Neural progenitor cell (in vitro differentiated cells): ENCODE measurements at regions not wholly inside any gene's neighbourhood (a gene's known extent, or its start where the extent isn't known, plus 50 kb on each side); places are given as distances from the start of the nearest gene placed in this dataset.

Experiments used
- DNase-seq: peaks from one replicate; pipeline ENCODE4 v3.0.0-alpha.2; 2016; ENCODE audit warnings: low spot score
- H2AFZ ChIP-seq: fragments of 200-600 bp; sonication (generic); replicated peaks from 2 replicates; pipeline ENCODE4 v1.6.1; 2016; ENCODE audit warnings: antibody characterized with exemption
- H3F3A ChIP-seq: fragments of 200-600 bp; sonication (generic); 2 replicates; pipeline ENCODE4 v1.6.1; 2016; ENCODE audit warnings: antibody characterized with exemption, low read depth
- H3K27ac ChIP-seq: fragments of 200-600 bp; sonication (generic); 2 replicates; pipeline ENCODE4 v1.5.1; 2016; ENCODE audit warnings: mild to moderate bottlenecking
- H3K27me3 ChIP-seq: fragments of 200-600 bp; sonication (generic); 2 replicates; pipeline ENCODE4 v1.6.1; 2016; ENCODE audit warnings: mild to moderate bottlenecking, moderate library complexity
- H3K36me3 ChIP-seq: fragments of 200-600 bp; sonication (generic); 2 replicates; pipeline ENCODE4 v1.5.1; 2016
- H3K4me1 ChIP-seq: fragments of 200-600 bp; sonication (generic); 2 replicates; pipeline ENCODE4 v1.6.1; 2016; ENCODE audit warnings: mixed run types
- H3K4me2 ChIP-seq: fragments of 200-600 bp; sonication (generic); 2 replicates; pipeline ENCODE4 v1.6.1; 2016
- H3K4me3 ChIP-seq: fragments of 200-600 bp; sonication (generic); 2 replicates; pipeline ENCODE4 v1.5.1; 2016
- H3K79me2 ChIP-seq: fragments of 200-600 bp; sonication (generic); 2 replicates; pipeline ENCODE4 v1.6.1; 2016; ENCODE audit warnings: low read depth
- H3K9ac ChIP-seq: fragments of 200-600 bp; sonication (generic); 2 replicates; pipeline ENCODE4 v1.6.1; 2016
- H3K9me3 ChIP-seq: fragments of 200-600 bp; sonication (generic); 2 replicates; pipeline ENCODE4 v1.5.1; 2016; ENCODE audit warnings: low read depth
- H4K20me1 ChIP-seq: fragments of 200-600 bp; sonication (generic); 2 replicates; pipeline ENCODE4 v1.6.1; 2016; ENCODE audit warnings: low read depth
- H3K27ac Mint-ChIP-seq: 3 replicates; pipeline ENCODE4 v1.8.0; 2021; ENCODE audit warnings: mixed read lengths
- H3K27me3 Mint-ChIP-seq: 2 replicates; pipeline ENCODE4 v1.8.0; 2022; ENCODE audit warnings: low read depth, mild to moderate bottlenecking, inconsistent platforms, moderate library complexity, mixed read lengths; ENCODE audit not compliant: insufficient read depth
- H3K36me3 Mint-ChIP-seq: 3 replicates; pipeline ENCODE4 v1.8.0; 2021; ENCODE audit warnings: mixed read lengths
- H3K4me1 Mint-ChIP-seq: 3 replicates; pipeline ENCODE4 v1.8.0; 2021; ENCODE audit warnings: mixed read lengths
- H3K4me3 Mint-ChIP-seq: 3 replicates; pipeline ENCODE4 v1.8.0; 2021; ENCODE audit warnings: mild to moderate bottlenecking, moderate library complexity, mixed read lengths
- H3K9me3 Mint-ChIP-seq: 3 replicates; pipeline ENCODE4 v1.8.0; 2020; ENCODE audit warnings: mixed read lengths
- EZH2 ChIP-seq: fragments of 200-600 bp; sonication (generic); IDR thresholded peaks from 2 replicates; pipeline ENCODE4 v1.6.1; 2017; ENCODE audit warnings: antibody characterized with exemption, mild to moderate bottlenecking, moderate library complexity
- EZH2phosphoT487 ChIP-seq: fragments of 200-600 bp; sonication (generic); IDR thresholded peaks from 2 replicates; pipeline ENCODE4 v1.6.1; 2017; ENCODE audit warnings: antibody characterized with exemption
- TF ChIP-seq, protein P1 (sequence below): fragments of 200-600 bp; sonication (generic); IDR thresholded peaks from 2 replicates; pipeline ENCODE4 v1.5.1; 2017; ENCODE audit warnings: antibody characterized with exemption, mild to moderate bottlenecking

DNA sequence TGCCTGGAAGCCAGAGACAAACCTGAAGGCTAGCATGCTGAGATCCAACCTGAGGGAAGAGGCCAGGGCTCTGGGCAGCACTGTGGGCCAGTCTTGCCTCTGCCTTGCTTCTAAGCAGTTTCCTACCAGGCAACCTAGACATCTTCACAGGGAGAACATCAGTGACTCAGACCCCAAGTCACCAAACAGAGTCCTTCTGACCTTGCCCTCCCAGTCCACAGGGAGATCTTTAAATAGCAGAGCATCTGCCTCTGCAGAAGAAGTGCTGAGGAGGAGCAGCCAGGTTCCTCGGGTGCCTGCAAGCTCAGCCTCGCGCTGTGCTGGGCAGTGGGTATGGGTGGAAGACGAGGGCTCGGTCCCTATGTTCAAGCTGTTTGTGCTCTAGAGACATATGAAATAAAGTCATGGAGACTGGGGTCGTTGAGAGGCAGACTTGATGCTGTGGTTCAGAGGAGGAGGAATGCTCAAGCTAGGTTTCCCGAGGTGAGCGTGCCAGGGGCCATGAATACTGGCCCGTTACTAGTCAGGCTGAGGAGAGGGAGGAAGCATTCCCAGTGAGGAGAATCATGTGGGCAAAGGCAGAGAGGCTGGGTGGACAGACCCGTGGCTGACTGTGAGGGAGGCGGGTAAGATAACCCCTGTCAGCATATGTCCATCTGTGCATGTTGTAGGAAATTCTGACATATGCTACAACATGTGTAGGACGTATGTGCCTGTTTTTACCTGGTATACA is 66.5 kb downstream of the BOLA3 start:
- Mint-ChIP-seq H3K27ac (peak overlapping the region; percentile 39), H3K27me3 (peaks cover 6% of the 10 kb centered on the region), H3K36me3 (peaks cover 25% of the 10 kb centered on the region), H3K9me3 (no peaks in the 10 kb centered on the region), H3K4me3 (no peak overlapping the region), H3K4me1 (no peaks in the 10 kb centered on the region)
- no peak for DNase-seq
- Histone ChIP-seq H3K36me3 (no peaks in the 10 kb centered on the region), H3F3A (no peaks in the 10 kb centered on the region), H4K20me1 (peaks cover 3% of the 10 kb centered on the region), H2AFZ (no peak overlapping the region), H3K4me1 (no peaks in the 10 kb centered on the region), H3K27ac (no peak overlapping the region), H3K4me3 (no peak overlapping the region), H3K4me2 (no peak overlapping the region), H3K9ac (no peak overlapping the region), H3K79me2 (no peaks in the 10 kb centered on the region), H3K9me3 (no peaks in the 10 kb centered on the region), H3K27me3 (no peaks in the 10 kb centered on the region)
- no peak for TF ChIP-seq EZH2
- TF ChIP-seq, protein P1, sequence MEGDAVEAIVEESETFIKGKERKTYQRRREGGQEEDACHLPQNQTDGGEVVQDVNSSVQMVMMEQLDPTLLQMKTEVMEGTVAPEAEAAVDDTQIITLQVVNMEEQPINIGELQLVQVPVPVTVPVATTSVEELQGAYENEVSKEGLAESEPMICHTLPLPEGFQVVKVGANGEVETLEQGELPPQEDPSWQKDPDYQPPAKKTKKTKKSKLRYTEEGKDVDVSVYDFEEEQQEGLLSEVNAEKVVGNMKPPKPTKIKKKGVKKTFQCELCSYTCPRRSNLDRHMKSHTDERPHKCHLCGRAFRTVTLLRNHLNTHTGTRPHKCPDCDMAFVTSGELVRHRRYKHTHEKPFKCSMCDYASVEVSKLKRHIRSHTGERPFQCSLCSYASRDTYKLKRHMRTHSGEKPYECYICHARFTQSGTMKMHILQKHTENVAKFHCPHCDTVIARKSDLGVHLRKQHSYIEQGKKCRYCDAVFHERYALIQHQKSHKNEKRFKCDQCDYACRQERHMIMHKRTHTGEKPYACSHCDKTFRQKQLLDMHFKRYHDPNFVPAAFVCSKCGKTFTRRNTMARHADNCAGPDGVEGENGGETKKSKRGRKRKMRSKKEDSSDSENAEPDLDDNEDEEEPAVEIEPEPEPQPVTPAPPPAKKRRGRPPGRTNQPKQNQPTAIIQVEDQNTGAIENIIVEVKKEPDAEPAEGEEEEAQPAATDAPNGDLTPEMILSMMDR: no peak
- no peak for TF ChIP-seq EZH2phosphoT487

- Mint-ChIP-seq H3K27ac (no peak overlapping the region), H3K4me3 (no peak overlapping the region), H3K27me3 (peaks cover 6% of the 10 kb centered on the region), H3K36me3 (peaks cover 22% of the 10 kb centered on the region), H3K9me3 (no peaks in the 10 kb centered on the region), H3K4me1 (no peaks in the 10 kb centered on the region)
- Histone ChIP-seq H3F3A (no peaks in the 10 kb centered on the region), H3K9me3 (no peaks in the 10 kb centered on the region), H4K20me1 (peaks cover 3% of the 10 kb centered on the region), H2AFZ (no peak overlapping the region), H3K4me3 (no peak overlapping the region), H3K9ac (no peak overlapping the region), H3K4me1 (no peaks in the 10 kb centered on the region), H3K4me2 (no peak overlapping the region), H3K27ac (no peak overlapping the region), H3K27me3 (no peaks in the 10 kb centered on the region), H3K36me3 (no peaks in the 10 kb centered on the region), H3K79me2 (no peaks in the 10 kb centered on the region)
- TF ChIP-seq EZH2: no peak
- no peak for TF ChIP-seq EZH2phosphoT487
- TF ChIP-seq, protein P1: no peak
- DNase-seq: no peak
These were observed 66.0 kb downstream of the BOLA3 start for GRCh38 chr2:74081763-74082110.

DNA sequence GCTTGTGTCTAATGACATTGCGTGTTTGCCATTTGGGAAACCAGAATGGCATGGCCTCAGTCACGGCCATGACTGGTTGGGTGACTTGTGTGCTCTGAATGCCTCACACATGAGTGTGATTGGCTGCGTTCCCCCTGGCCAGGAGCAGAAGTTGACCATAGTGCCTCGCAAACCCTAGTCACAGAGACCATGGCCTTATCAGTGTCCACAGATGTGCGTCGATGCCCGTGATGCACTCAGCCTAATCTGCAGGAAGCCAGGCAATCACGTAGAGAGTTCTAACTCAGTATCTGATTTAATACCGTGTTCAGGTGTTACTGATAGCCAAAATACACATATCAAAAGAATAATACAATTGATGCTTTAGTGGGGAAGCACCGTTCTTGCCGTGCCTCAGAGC is 64.0 kb downstream of the BOLA3 start:
- Histone ChIP-seq H3K4me2 (no peak overlapping the region), H3K4me1 (no peaks in the 10 kb centered on the region), H3K27me3 (no peaks in the 10 kb centered on the region), H3K27ac (no peak overlapping the region), H4K20me1 (no peaks in the 10 kb centered on the region), H3F3A (no peaks in the 10 kb centered on the region), H3K9me3 (no peaks in the 10 kb centered on the region), H3K4me3 (no peak overlapping the region), H3K9ac (no peak overlapping the region), H3K36me3 (no peaks in the 10 kb centered on the region), H2AFZ (no peak overlapping the region), H3K79me2 (no peaks in the 10 kb centered on the region)
- DNase-seq: no peak
- no peaks in the 10 kb centered on the region for H3K4me1 Mint-ChIP-seq
- H3K27ac Mint-ChIP-seq: peak overlapping the region; percentile 33
- TF ChIP-seq EZH2phosphoT487 (no peak), EZH2 (no peak)
- TF ChIP-seq, protein P1: no peak
- no peak overlapping the region for H3K4me3 Mint-ChIP-seq
- H3K27me3 Mint-ChIP-seq: peaks cover 6% of the 10 kb centered on the region
- H3K36me3 Mint-ChIP-seq: peaks cover 25% of the 10 kb centered on the region
- H3K9me3 Mint-ChIP-seq: no peaks in the 10 kb centered on the region
